KMS-11 (cell line): ENCODE measurements at regions not wholly inside any gene's neighbourhood (a gene's known extent, or its start where the extent isn't known, plus 50 kb on each side); places are given as distances from the start of the nearest gene placed in this dataset.

Experiments
- H2AFZ ChIP-seq: fragments of 200-600 bp; sonication (generic); 2 replicates; pipeline ENCODE4 v1.6.1; 2016; ENCODE audit warnings: antibody characterized with exemption, mixed run types, low read depth
- H3K27ac ChIP-seq: fragments of 200-600 bp; sonication (generic); 2 replicates; pipeline ENCODE4 v1.6.1; 2016; ENCODE audit warnings: mild to moderate bottlenecking, mixed run types
- H3K27me3 ChIP-seq: fragments of 200-600 bp; sonication (generic); 2 replicates; pipeline ENCODE4 v1.6.1; 2017; ENCODE audit warnings: mild to moderate bottlenecking, low read depth, mixed run types, moderate library complexity; ENCODE audit not compliant: insufficient read depth
- H3K36me3 ChIP-seq: fragments of 200-600 bp; sonication (generic); 2 replicates; pipeline ENCODE4 v1.6.1; 2017; ENCODE audit warnings: mild to moderate bottlenecking, mixed run types; ENCODE audit not compliant: insufficient read depth
- H3K4me1 ChIP-seq: fragments of 200-600 bp; sonication (generic); 2 replicates; pipeline ENCODE4 v1.6.1; 2016; ENCODE audit warnings: mild to moderate bottlenecking, low read depth, mixed run types; ENCODE audit not compliant: poor library complexity, severe bottlenecking
- H3K4me2 ChIP-seq: fragments of 200-600 bp; sonication (generic); 2 replicates; pipeline ENCODE4 v1.7.0; 2016; ENCODE audit warnings: mild to moderate bottlenecking, mixed run types
- H3K4me3 ChIP-seq: fragments of 200-600 bp; sonication (generic); IDR thresholded peaks from 2 replicates; pipeline ENCODE4 v1.6.1; 2017; ENCODE audit warnings: low read depth, low read length, mixed read lengths; ENCODE audit not compliant: insufficient read depth
- H3K79me2 ChIP-seq: fragments of 200-600 bp; sonication (generic); 2 replicates; pipeline ENCODE4 v1.6.1; 2016; ENCODE audit warnings: low read depth, mixed run types; ENCODE audit not compliant: insufficient read depth
- H3K9ac ChIP-seq: fragments of 200-600 bp; sonication (generic); 2 replicates; pipeline ENCODE4 v1.6.1; 2016; ENCODE audit warnings: mild to moderate bottlenecking, mixed run types
- H4K20me1 ChIP-seq: fragments of 200-600 bp; sonication (generic); 2 replicates; pipeline ENCODE4 v1.6.1; 2016; ENCODE audit warnings: mild to moderate bottlenecking, mixed run types; ENCODE audit not compliant: insufficient read depth
- TF ChIP-seq, protein P1 (sequence below): fragments of 200-600 bp; sonication (generic); conservative IDR thresholded peaks from 2 replicates; pipeline ENCODE4 v1.6.1; 2017; ENCODE audit warnings: low read depth, mild to moderate bottlenecking, antibody characterized with exemption, low read length, moderate library complexity, mixed read lengths

DNA sequence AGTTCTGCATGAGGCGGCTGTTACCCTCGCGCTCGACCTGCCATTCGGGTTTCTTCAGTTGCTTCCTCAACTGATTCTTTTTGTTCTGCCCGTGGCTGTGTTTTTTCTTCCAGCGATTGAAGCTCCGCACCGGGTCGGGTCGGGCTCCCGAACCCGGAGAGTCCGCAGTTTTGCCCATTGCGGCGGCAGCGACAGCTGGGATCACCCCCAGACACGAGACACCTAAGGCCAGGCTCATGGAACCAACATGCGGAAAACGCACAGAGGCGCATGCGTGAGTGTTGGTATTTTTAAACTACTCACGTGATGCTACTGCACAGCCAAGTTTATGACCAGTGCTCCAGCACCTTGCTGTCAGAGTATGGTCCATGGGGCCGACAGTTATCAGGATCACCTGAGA, 100.0 kb downstream of the SPATA31D1 start:
- TF ChIP-seq, protein P1, sequence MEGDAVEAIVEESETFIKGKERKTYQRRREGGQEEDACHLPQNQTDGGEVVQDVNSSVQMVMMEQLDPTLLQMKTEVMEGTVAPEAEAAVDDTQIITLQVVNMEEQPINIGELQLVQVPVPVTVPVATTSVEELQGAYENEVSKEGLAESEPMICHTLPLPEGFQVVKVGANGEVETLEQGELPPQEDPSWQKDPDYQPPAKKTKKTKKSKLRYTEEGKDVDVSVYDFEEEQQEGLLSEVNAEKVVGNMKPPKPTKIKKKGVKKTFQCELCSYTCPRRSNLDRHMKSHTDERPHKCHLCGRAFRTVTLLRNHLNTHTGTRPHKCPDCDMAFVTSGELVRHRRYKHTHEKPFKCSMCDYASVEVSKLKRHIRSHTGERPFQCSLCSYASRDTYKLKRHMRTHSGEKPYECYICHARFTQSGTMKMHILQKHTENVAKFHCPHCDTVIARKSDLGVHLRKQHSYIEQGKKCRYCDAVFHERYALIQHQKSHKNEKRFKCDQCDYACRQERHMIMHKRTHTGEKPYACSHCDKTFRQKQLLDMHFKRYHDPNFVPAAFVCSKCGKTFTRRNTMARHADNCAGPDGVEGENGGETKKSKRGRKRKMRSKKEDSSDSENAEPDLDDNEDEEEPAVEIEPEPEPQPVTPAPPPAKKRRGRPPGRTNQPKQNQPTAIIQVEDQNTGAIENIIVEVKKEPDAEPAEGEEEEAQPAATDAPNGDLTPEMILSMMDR, result no peak
- peaks cover 45% of the 10 kb centered on the region; the same call in 1 of the 2 replicates for H3K79me2 ChIP-seq
- no peak overlapping the region for H2AFZ ChIP-seq
- H4K20me1 ChIP-seq, result no peaks in the 10 kb centered on the region
- no peak overlapping the region for H3K9ac ChIP-seq
- no peak overlapping the region for H3K4me3 ChIP-seq
- no peak overlapping the region for H3K27ac ChIP-seq
- no peak overlapping the region for H3K4me2 ChIP-seq
- H3K27me3 ChIP-seq, result no peaks in the 10 kb centered on the region
- 0 out of 2 replicates have a peak, but pooled peaks cover 3% of the 10 kb centered on the region for H3K36me3 ChIP-seq
- H3K4me1 ChIP-seq, result peaks cover 6% of the 10 kb centered on the region

DNA sequence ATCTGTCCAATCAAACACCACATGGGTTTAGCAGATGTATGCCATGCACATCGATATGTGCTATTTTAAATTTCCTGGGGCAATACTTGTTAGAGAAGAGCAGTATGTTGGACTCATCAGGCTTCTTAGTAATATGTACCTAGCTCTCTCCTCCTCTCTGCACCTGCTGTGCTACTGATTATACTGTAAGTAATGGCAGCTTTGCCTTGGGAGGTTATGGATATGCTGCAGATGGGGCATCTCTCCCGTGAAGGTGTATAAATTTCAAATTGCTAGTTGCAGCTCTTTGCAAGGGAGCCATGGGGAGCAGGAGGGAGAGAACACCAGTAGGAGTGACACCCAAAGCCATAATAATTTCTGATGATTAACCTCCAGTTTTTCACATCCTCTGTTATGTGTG, 101.5 kb downstream of the SPATA31D1 start:
- Histone ChIP-seq H3K4me3 (no peak overlapping the region), H3K4me1 (peaks cover 16% of the 10 kb centered on the region), H3K4me2 (no peak overlapping the region), H2AFZ (no peak overlapping the region), H3K79me2 (peaks cover 38% of the 10 kb centered on the region; the same call in 1 of the 2 replicates), H3K9ac (no peak overlapping the region), H4K20me1 (no peaks in the 10 kb centered on the region), H3K27me3 (no peaks in the 10 kb centered on the region), H3K27ac (no peak overlapping the region), H3K36me3 (no peaks in the 10 kb centered on the region)
- TF ChIP-seq, protein P1, result no peak

DNA sequence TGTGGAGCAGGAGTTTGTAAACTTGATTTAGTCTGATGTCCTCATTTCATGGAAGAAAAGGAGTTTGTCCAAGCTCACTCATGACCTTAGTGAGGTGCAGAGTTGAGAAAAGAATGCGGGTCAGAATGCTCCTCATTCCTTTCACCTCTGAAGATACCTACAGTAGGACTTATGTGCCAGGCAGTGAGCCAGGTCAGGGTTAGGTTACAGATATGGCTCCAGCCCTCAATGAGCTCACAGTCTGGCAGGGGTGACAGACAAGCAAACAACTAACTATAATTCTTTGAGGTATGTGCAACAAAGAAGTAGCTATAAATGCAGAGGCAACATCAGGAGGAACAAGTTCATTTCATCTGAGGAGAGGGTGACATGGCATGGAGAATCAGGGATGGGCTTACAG, 102.5 kb downstream of the SPATA31D1 start:
- H3K27ac ChIP-seq, result no peak overlapping the region
- no peak overlapping the region for H3K4me3 ChIP-seq
- no peak overlapping the region for H3K9ac ChIP-seq
- no peaks in the 10 kb centered on the region for H3K36me3 ChIP-seq
- no peak overlapping the region for H3K4me2 ChIP-seq
- peaks cover 30% of the 10 kb centered on the region; the same call in 1 of the 2 replicates for H3K79me2 ChIP-seq
- H3K27me3 ChIP-seq, result no peaks in the 10 kb centered on the region
- H4K20me1 ChIP-seq, result no peaks in the 10 kb centered on the region
- TF ChIP-seq, protein P1, result no peak
- H2AFZ ChIP-seq, result no peak overlapping the region
- peaks cover 16% of the 10 kb centered on the region for H3K4me1 ChIP-seq

DNA sequence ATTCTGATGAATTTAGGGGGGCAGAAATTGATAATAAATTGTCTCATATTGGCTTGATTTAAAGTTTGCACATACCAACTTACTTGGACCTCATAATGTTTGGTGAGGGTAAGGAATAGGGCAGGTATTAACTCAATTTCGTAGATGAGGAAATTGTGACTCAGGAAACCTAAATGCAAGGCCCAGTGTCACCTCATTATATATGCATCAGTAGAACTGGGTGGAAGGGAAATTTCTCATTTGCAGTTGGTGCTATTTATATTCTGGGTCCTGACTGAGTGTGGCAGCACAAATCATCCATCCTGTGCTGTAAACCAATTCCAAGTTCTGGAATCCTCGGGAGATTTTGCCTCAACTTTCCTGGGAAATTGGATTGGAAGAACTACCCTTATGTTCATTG, 103.0 kb downstream of the SPATA31D1 start:
- TF ChIP-seq, protein P1, result no peak
- Histone ChIP-seq H3K27ac (no peak overlapping the region), H3K79me2 (peaks cover 26% of the 10 kb centered on the region; the same call in 1 of the 2 replicates), H3K9ac (no peak overlapping the region), H4K20me1 (no peaks in the 10 kb centered on the region), H3K4me1 (peaks cover 16% of the 10 kb centered on the region), H3K27me3 (no peaks in the 10 kb centered on the region), H3K36me3 (no peaks in the 10 kb centered on the region), H3K4me3 (no peak overlapping the region), H3K4me2 (no peak overlapping the region), H2AFZ (no peak overlapping the region)
